SHP77 (cell line): ENCODE measurements at regions not wholly inside any gene's neighbourhood (a gene's known extent, or its start where the extent isn't known, plus 50 kb on each side); places are given as distances from the start of the nearest gene placed in this dataset.

Experiments used
- DNase-seq, 2 experiments: peaks; one replicate each; lab custom pipeline; 2025; lab: John Stamatoyannopoulos, UW

GRCh38 chr22:49586873-49587272 lies 240.8 kb downstream of the BRD1 start:
- DNase-seq, result no peak

DNA sequence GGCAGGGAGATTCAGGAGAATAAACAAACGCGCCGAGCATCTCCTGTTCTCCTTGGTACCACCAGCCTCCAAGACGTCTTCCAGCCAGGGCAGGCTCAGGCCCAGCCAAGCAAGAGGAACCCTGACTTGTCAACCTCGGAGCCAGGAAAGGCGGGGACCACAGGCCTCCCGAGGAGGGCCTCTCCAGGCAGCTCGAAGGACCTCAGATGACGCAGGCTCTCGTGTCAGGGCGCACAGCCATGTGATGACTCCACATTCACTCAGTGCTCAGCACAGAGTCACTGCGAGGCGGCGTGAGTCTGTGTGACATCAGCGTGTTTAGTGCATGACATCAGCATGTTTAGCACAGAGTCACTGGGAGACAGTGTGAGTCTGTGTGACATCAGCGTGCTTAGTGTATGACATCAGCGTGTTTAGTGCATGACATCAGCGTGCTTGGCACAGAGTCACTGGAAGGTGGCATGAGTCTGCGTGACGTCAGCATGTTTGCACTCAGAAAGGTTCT lies 241.4 kb downstream of the BRD1 start:
- no peak for DNase-seq

GRCh38 chr22:49585461-49586243 lies 242.0 kb downstream of the BRD1 start:
- DNase-seq, result no peak

DNA sequence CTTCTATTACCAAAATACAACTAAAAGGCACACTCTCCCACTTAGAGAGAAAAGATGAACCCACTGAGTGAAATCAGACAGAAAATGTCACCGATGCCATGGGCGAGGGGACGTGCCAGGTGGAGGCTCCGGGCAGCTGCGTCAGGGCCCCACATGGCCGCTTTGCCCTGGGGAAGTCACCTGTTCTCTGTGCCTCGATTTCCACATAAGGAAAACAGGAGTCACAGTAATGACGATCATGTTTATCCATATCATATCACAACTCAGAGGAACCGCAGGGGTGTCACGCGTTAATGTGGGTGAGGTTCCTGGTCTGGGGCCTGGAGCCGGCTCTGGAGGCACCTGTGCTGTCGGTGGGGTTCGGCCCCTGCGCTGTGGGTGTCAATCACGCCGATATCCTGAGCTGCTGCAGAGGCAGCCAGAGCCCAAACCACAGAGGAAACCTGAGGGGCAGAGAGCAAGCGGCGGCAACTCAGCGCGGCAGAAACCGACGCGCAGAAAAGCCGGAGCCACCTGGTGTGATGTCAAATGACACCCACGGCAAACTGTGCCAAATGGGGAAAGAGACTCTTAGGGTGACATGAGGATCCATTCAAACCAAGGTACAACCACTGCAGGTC lies 243.7 kb downstream of the BRD1 start:
- no peak for DNase-seq

GRCh38 chr22:49583341-49583740 lies 244.3 kb downstream of the BRD1 start:
- no peak for DNase-seq

DNA sequence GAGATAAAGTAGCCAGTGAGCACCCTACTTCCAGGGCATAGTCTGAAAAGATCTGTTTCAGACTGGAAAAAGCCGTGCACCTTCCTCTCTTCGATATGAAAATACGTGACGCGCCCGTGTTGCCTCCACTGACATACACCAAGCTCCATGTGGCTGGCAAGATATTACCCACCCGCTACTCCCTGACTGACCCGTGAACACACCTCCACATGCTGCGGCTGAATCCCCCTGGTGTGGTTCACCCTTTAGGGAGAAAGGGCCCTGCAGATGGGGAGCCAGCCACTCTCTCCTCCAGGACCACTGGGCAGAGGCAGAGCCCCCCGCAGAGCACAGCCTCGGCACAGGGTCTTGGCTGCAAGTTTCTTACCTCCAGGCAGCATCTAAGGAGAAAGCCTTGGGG lies 245.0 kb downstream of the BRD1 start:
- DNase-seq, result no peak

GRCh38 chr22:49582181-49582580 lies 245.5 kb downstream of the BRD1 start:
- DNase-seq, result no peak

DNA sequence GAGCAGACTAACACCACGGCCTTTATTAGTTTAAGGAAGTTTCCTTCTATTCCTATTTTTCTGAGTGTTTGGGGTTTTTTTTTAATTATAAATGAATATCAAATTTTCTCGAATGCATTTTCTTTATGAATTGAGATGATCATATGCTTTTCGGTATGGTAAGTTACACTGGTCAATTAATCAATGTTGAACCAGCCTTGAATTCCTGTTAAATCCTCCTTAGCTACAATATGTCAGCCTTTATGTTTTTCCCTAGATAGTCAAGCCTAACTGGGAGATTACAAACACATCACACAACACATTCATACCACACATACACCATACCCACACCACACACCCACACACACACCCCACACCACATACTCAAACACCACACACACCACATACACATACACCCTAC lies 247.6 kb downstream of the BRD1 start:
- no peak for DNase-seq

DNA sequence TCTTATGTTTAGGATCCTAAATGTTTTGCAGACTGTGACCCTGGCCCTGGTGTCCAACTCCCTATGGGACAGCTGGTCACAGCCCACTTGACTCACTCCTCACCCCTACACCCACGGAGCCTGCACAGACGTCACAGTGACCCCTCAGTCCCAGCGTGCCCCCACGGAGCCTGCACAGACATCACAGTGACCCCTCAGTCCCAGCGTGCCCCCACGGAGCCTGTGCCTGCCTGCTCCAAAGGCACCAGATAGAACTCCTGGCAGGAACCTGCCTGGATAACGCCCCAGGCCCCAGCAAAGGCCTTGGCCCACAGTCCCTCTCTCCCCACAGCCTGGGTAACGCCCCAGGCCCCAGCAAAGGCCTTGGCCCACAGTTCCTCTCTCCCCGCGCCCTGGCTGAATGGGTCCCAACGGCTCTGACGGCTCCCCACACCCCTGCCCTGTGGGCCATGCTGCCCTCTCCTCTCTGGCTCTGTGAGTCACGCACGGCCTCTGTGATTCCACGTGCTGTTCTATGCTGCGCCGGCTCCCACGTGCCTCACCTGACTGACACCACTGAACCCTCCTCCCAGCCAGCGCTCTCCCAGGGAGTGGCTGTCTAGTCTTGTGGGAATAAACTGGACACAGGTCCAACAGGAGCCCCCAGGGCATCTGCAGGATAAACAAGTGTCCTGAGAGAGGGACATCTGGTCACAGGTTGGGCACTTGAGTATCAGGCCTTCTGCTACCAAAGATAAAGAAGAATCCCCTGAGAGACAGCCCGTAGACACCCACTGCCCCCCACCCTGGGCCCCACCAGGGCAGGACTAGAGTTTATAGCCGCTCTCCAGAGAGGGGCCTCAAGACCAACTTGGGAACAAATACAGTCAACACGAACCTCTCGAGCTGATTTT lies 250.3 kb downstream of the BRD1 start:
- no peak for DNase-seq

DNA sequence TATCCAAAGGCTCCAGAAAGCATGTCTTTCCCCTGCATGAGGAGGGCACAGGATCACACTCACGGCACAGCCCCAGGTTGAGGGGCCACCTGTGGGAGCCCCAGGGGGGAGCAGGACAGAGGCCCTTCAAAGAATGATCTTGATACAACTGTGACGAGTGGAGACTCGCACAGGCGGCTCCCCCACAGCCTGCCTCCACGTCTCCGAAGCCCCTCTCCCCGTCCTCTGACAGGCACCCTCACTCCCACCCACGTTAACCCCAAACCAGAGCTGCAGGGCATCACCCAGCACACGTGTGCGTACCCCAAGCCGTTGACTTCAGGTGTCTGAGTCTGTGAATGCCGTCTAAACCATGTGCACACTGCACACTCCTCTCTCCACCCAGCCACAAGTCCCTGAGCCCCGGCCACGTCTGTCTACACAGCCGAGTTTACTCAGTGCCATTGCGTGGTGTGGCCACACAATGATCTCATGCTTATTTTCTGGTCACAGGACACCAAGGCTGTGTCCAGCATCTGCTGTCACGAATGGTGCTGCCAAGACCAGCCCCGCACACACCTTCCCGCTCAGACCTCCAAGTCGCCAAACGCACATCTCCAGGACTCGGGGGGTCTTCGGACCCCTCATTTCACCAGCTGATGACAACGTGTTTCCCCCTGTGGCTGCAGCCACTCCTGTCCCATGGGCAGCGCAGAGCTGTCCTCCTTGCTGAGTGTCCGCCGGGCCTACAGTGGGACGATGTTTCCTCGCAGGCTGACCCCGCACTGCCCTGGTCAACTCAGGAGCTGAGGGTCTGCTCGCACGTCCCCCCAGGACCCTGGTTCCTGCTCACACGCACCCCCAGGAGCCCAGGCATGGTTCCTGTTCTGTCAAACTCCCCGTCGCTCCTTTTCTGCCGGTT lies 251.2 kb downstream of the BRD1 start:
- no peak for DNase-seq

GRCh38 chr22:49575703-49576081 lies 252.0 kb downstream of the BRD1 start:
- no peak for DNase-seq

GRCh38 chr22:49574881-49575702 lies 252.6 kb downstream of the BRD1 start:
- no peak for DNase-seq

GRCh38 chr22:49574205-49574880 lies 253.3 kb downstream of the BRD1 start:
- DNase-seq, result no peak

DNA sequence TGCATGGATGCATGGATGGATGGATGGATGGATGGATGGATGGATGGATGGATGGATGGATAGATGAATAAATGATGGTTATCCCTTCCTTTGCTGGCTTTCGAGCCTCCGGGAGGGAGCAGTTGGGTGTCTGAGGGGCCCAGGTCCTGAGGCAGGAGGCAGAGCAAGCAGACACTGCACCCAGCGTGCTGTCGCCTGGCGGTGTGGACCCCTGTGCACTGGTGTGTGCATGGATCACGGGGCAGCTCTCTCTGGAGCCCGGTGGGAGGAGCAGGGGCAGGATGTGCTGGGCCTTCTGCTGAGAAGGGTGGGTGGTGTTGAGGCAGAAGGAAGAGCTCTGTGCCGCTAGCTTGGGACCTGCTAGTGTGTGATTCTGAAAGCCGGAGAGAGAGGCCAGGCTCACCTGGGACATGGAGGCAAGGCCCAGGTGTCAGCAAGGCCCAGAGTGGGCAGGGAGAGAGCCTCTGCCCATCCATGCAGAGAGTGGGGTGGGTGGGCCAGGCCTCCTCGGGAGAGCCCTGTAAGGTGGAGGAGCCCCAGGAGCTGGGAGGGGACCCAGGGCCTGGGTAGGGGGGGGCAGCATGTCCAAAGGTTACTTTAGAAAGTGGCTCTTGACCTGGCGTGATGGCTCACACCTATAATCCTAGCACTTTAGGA lies 254.4 kb downstream of the BRD1 start:
- DNase-seq, result no peak

- DNase-seq, result no peak
These were observed 256.3 kb downstream of the BRD1 start for GRCh38 chr22:49571326-49571725.

GRCh38 chr22:49570032-49570848 lies 257.4 kb downstream of the BRD1 start:
- no peak for DNase-seq

DNA sequence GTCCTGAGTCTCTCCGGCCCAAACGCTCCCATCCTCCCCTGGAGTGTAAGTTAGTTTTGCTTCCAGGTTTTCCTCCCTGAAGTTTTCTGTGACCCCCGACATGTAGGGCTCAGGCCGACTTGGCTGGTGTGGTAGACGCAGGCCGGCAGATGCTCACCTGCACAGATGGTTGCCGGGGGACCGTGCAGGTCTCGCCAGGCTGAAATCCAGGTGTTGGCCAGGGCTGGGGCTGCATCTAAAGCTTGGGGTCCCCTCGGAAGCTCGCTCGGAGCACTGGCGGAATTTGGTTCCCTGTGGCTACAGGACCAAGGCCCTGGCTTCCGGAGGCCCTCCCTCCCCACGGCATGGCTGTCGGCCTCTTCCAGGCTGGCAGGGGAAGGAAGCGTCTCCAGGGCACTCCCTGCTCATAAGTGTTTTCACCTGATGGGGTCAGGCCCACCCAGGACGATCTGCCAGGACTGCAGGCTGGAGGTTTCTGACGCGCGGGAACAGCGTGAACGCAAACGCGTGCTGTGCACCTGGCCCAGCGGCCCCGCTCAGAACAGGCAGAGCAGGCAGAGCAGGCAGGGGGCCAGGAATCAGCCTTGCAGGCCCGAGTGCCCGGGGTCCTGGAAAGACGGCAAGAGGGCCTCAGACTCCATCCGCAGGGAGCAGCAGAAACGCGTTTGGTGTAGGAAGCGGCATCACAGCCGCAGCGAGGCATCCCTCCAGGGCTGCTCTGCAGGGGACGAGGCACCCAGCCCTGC lies 258.2 kb downstream of the BRD1 start:
- DNase-seq, result no peak

GRCh38 chr22:49568751-49569285 lies 258.9 kb downstream of the BRD1 start:
- DNase-seq, result no peak
